ENCODE measurements at regions not wholly inside any gene's neighbourhood (a gene's known extent, or its start where the extent isn't known, plus 50 kb on each side); places are given as distances from the start of the nearest gene placed in this dataset.

DNA sequence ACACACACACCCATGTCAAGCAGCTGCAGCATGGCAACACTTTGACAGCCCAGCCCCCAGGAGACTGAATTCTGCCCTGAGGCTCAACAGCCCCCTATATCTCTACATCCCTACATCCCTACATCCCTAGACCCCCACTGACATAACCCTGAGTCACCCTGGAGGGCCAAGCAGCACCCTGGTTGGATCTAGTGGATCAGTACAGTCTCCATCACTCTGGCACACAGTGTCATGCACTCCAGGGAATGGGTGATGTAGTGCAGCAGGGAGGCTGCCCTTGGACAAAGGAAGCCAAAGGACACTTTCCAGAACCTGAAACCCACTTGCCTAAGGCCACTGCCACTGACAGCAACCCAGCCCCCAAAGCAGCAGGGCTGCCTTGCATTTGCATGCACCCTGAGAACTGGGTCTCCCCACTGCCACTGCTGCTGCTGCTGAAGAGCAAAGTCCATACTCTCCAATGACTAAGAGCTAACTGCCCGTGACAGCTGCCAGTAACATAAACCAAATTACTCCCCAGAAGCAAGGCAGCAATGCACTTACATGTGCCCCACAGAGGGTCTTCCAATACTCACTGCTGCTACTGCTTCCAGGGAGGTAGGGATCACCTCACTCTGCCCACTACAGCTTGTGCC lies 681.6 kb upstream of the KLHL29 start:
- TF ChIP-seq POLR2A (IDR thresholded peaks at IDR 0.05) (no peak), CTCF (IDR thresholded peaks at IDR 0.05) (no peak)

Measured in heart left ventricle (tissue), 13 donors.